Central memory CD8-positive, alpha-beta T cell (primary cell): ENCODE measurements at regions not wholly inside any gene's neighbourhood (a gene's known extent, or its start where the extent isn't known, plus 50 kb on each side); places are given as distances from the start of the nearest gene placed in this dataset.
"Not testable (repeated sequence)": the region's sequence is repeated elsewhere in the genome, so short reads cannot be mapped to it uniquely, and the experiment has no call there.

Source experiments
- ATAC-seq: fragments of 150-1000 bp; cut with Tn5 transposase; replicated peaks from 2 replicates; pipeline ENCODE4 v1.10.0; 2022; ENCODE audit warnings: mild to moderate bottlenecking, moderate FRiP score, moderate number of reproducible peaks; ENCODE audit not compliant: poor library complexity, severe bottlenecking; ENCODE audit errors: extremely low read depth
- DNase-seq, 2 donors: peaks; one replicate each; pipeline ENCODE4 v3.0.0; 2021; ENCODE audit warnings: low spot score in 2 of 2
- H3K27ac Mint-ChIP-seq: one replicate; pipeline ENCODE4 v1.8.0; 2022; ENCODE audit warnings: low read depth, mild to moderate bottlenecking, moderate library complexity, mixed read lengths
- H3K27me3 Mint-ChIP-seq: one replicate; pipeline ENCODE4 v1.8.0; 2022; ENCODE audit warnings: mixed read lengths
- H3K36me3 Mint-ChIP-seq: one replicate; pipeline ENCODE4 v1.8.0; 2022; ENCODE audit warnings: mild to moderate bottlenecking, moderate library complexity, mixed read lengths; ENCODE audit not compliant: insufficient read depth
- H3K4me1 Mint-ChIP-seq: one replicate; pipeline ENCODE4 v1.8.0; 2022; ENCODE audit warnings: mixed read lengths
- H3K4me3 Mint-ChIP-seq: one replicate; pipeline ENCODE4 v1.8.0; 2022; ENCODE audit warnings: mild to moderate bottlenecking, moderate library complexity, mixed read lengths
- H3K9me3 Mint-ChIP-seq: one replicate; pipeline ENCODE4 v1.8.0; 2022; ENCODE audit warnings: mixed read lengths

GRCh38 chr2:53353135-53354114 lies 414.2 kb upstream of the CHAC2 start:
- Mint-ChIP-seq H3K4me3 (no peak overlapping the region), H3K9me3 (peaks cover 6% of the 10 kb centered on the region), H3K36me3 (no peaks in the 10 kb centered on the region), H3K27ac (no peak overlapping the region), H3K4me1 (no peaks in the 10 kb centered on the region), H3K27me3 (no peaks in the 10 kb centered on the region)
- no peak for DNase-seq
- ATAC-seq: no peak

DNA sequence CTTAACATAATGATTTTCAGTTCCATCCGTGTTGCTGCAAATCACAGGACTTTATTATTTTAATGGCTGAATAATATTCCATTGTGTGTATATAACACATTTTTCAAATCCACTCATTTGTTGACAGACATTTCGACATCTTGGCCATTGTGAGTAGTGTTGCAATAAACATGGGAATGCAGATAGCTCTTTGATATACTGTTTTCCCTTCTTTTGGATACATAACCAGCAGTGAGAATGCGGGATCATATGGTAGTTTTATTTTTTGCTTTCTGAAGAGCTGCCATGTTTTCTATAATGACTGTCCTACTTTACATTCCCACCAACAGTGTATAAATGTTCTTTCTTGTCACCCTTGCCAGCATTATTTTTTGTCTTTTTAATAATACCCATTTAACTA lies 420.3 kb upstream of the CHAC2 start:
- no peak for ATAC-seq
- H3K27ac Mint-ChIP-seq: no peak overlapping the region
- no peak for DNase-seq
- no peaks in the 10 kb centered on the region for H3K4me1 Mint-ChIP-seq
- H3K36me3 Mint-ChIP-seq: no peaks in the 10 kb centered on the region
- no peaks in the 10 kb centered on the region for H3K27me3 Mint-ChIP-seq
- no peak overlapping the region for H3K4me3 Mint-ChIP-seq
- H3K9me3 Mint-ChIP-seq: peaks cover 12% of the 10 kb centered on the region

DNA sequence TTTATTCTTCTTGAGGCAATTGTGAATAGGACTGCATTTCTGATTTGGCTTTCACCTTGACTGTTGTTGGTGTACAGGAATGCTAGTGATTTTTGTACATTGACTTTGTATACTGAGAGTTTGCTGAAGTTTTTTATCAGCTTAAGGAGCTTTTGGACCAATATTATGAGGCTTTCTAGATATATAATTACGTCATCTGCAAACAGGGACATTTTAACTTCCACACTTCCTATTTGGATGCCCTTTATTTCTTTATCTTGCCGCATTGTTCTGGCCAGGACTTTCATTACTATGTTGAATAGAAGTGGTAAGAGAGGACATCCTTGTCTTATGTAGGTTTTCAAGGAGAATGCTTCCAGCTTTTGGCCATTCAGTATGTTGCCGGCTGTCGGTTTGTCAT lies 425.4 kb upstream of the CHAC2 start:
- no peak overlapping the region for H3K27ac Mint-ChIP-seq
- ATAC-seq (no peak), DNase-seq (no peak)
- H3K27me3 Mint-ChIP-seq: no peaks in the 10 kb centered on the region
- H3K9me3 Mint-ChIP-seq: no peaks in the 10 kb centered on the region
- H3K36me3 Mint-ChIP-seq: no peaks in the 10 kb centered on the region
- H3K4me3 Mint-ChIP-seq: no peak overlapping the region
- no peaks in the 10 kb centered on the region for H3K4me1 Mint-ChIP-seq

DNA sequence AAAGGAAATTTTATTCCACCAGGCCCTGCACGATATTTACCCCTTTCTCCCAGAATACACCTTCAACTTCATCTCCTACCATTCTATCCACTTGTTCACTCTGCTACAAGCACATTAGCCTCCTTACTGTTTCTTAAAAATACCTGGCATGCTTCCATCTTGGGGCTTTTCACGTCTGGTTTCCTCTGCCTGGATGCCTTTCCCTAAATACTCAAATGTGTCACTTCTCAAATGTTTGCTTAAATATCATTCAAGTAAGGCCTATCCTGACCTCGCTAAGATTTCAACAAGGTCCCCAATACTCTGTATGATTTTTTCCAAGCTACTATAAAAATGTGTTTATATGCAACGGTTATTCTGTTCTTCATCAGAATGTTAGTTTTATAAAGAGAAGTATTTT lies 433.0 kb upstream of the CHAC2 start:
- Mint-ChIP-seq H3K27ac (no peak overlapping the region), H3K9me3 (peaks cover 12% of the 10 kb centered on the region)

GRCh38 chr2:53331667-53332066 lies 435.9 kb upstream of the CHAC2 start:
- ATAC-seq: no peak
- Mint-ChIP-seq H3K27me3 (no peaks in the 10 kb centered on the region), H3K27ac (no peak overlapping the region), H3K4me1 (no peaks in the 10 kb centered on the region), H3K9me3 (peaks cover 12% of the 10 kb centered on the region), H3K36me3 (no peaks in the 10 kb centered on the region), H3K4me3 (no peak overlapping the region)
- no peak for DNase-seq

More for the DNA sequence above, 433.0 kb upstream of the CHAC2 start:
- Mint-ChIP-seq H3K4me3 (no peak overlapping the region), H3K27me3 (no peaks in the 10 kb centered on the region), H3K4me1 (no peaks in the 10 kb centered on the region), H3K36me3 (no peaks in the 10 kb centered on the region)
- DNase-seq (no peak), ATAC-seq (no peak)

GRCh38 chr2:53317861-53318260 lies 449.7 kb upstream of the CHAC2 start:
- Mint-ChIP-seq H3K9me3 (no peaks in the 10 kb centered on the region), H3K27ac (no peak overlapping the region), H3K36me3 (no peaks in the 10 kb centered on the region), H3K27me3 (no peaks in the 10 kb centered on the region), H3K4me1 (no peaks in the 10 kb centered on the region), H3K4me3 (no peak overlapping the region)
- DNase-seq (no peak), ATAC-seq (no peak)

GRCh38 chr2:53315149-53315548 lies 452.5 kb upstream of the CHAC2 start:
- Mint-ChIP-seq H3K4me1 (no peaks in the 10 kb centered on the region), H3K36me3 (no peaks in the 10 kb centered on the region), H3K4me3 (no peak overlapping the region), H3K27me3 (no peaks in the 10 kb centered on the region), H3K27ac (no peak overlapping the region), H3K9me3 (no peaks in the 10 kb centered on the region)
- DNase-seq (no peak), ATAC-seq (no peak)

DNA sequence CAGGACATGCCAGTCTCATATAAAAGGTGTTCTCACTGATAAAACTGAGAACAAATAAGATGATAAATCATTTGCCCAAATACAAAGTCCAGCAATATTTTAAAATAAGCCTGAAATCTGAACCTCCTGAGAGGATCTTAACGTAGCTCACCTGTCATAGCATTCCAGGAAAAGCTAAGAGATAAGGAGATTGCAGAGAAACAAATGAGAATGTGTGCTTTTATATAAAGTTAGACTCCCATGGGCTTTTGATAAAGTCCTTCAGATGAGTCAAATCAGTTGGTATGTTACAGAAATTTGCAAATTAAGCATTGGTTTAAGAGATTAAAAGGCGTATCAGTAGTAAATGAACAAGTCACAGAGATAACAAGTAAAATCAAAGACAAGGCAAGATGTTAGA lies 452.9 kb upstream of the CHAC2 start:
- DNase-seq: no peak
- Mint-ChIP-seq H3K4me1 (no peaks in the 10 kb centered on the region), H3K36me3 (no peaks in the 10 kb centered on the region), H3K4me3 (no peak overlapping the region), H3K27me3 (no peaks in the 10 kb centered on the region), H3K9me3 (no peaks in the 10 kb centered on the region), H3K27ac (no peak overlapping the region)
- no peak for ATAC-seq

- H3K4me3 Mint-ChIP-seq, H3K9me3 Mint-ChIP-seq, H3K27ac Mint-ChIP-seq, DNase-seq, H3K27me3 Mint-ChIP-seq, ATAC-seq, H3K36me3 Mint-ChIP-seq, H3K4me1 Mint-ChIP-seq: not testable (repeated sequence)
Observed at GRCh38 chr2:53313644-53314043, 454.0 kb upstream of the CHAC2 start.

DNA sequence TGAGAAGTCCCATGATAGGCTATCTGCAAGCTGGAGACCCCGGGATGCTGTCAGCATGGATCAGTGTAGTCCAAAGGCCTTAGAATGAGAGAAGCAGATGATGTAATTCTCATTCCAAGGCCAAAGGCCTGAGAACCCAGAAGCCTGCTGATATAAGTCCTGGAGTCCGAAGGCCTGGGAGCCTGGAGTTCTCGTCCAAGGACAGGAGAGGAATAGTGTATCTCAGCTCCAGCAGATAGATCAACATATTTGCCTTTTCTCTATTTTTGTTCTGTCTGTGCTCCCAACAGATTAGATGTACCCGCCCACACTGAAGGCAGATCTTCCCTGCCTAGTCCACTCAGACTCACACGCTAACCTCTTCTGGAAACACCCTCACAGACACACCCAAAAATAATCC lies 454.9 kb upstream of the CHAC2 start:
- Mint-ChIP-seq H3K27ac (no peak overlapping the region), H3K4me1 (no peaks in the 10 kb centered on the region), H3K4me3 (no peak overlapping the region), H3K9me3 (no peaks in the 10 kb centered on the region), H3K27me3 (no peaks in the 10 kb centered on the region), H3K36me3 (no peaks in the 10 kb centered on the region)
- DNase-seq (no peak), ATAC-seq (no peak)

GRCh38 chr2:53312181-53312580 lies 455.4 kb upstream of the CHAC2 start:
- H3K4me1 Mint-ChIP-seq: no peaks in the 10 kb centered on the region
- H3K27ac Mint-ChIP-seq: no peak overlapping the region
- DNase-seq (no peak), ATAC-seq (no peak)
- no peaks in the 10 kb centered on the region for H3K27me3 Mint-ChIP-seq
- no peak overlapping the region for H3K4me3 Mint-ChIP-seq
- no peaks in the 10 kb centered on the region for H3K36me3 Mint-ChIP-seq
- H3K9me3 Mint-ChIP-seq: no peaks in the 10 kb centered on the region

- peaks cover 8% of the 10 kb centered on the region for H3K9me3 Mint-ChIP-seq
- H3K27ac Mint-ChIP-seq: no peak overlapping the region
- no peak for ATAC-seq
- no peaks in the 10 kb centered on the region for H3K27me3 Mint-ChIP-seq
- no peaks in the 10 kb centered on the region for H3K36me3 Mint-ChIP-seq
- H3K4me3 Mint-ChIP-seq: no peak overlapping the region
- H3K4me1 Mint-ChIP-seq: no peaks in the 10 kb centered on the region
- no peak for DNase-seq
Observed at GRCh38 chr2:53303012-53303578, 464.5 kb upstream of the CHAC2 start.

DNA sequence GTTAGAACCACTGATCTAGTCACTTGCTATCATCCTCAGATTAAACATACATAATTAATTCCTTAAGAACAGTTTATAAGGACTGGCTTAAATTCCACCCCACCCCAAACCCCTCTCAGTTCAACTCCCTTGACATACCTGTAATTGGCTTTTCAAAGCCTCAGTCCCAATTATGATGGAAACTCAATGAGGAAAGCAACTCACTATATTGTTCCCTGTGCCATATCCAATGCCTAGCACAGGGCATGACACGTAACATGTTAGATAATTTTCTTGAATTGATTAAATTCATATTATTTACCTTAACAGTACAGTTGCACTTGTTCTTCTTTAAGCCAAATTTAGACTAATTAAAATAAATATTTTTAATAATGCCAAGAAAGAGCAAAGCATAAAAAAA lies 465.1 kb upstream of the CHAC2 start:
- no peaks in the 10 kb centered on the region for H3K27me3 Mint-ChIP-seq
- no peaks in the 10 kb centered on the region for H3K4me1 Mint-ChIP-seq
- no peak overlapping the region for H3K27ac Mint-ChIP-seq
- DNase-seq: no peak
- ATAC-seq: no peak
- no peaks in the 10 kb centered on the region for H3K36me3 Mint-ChIP-seq
- H3K4me3 Mint-ChIP-seq: no peak overlapping the region
- H3K9me3 Mint-ChIP-seq: peaks cover 8% of the 10 kb centered on the region
